ENCODE measurements at regions not wholly inside any gene's neighbourhood (a gene's known extent, or its start where the extent isn't known, plus 50 kb on each side); places are given as distances from the start of the nearest gene placed in this dataset.

DNA sequence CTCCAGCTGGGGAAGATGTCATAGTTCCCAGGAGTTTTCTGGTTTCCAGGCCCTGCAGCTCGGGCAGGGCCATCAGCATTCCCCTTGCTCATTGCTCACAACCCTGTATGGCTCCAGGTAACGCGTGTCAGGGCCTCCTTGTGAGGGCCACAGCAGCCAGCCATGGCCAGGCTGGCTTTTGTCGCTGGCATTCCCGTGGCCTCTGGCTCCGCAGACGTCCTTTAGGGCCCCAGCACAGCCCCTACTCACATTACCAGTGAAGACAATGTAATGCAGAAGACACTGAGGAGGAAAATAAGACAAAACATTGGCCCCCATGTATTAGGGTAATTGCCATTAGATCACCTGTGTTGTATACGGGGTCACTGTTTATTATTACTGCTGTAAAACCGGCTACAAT is 1799.0 kb downstream of the TP53TG3F start:
- TF ChIP-seq, protein P1, sequence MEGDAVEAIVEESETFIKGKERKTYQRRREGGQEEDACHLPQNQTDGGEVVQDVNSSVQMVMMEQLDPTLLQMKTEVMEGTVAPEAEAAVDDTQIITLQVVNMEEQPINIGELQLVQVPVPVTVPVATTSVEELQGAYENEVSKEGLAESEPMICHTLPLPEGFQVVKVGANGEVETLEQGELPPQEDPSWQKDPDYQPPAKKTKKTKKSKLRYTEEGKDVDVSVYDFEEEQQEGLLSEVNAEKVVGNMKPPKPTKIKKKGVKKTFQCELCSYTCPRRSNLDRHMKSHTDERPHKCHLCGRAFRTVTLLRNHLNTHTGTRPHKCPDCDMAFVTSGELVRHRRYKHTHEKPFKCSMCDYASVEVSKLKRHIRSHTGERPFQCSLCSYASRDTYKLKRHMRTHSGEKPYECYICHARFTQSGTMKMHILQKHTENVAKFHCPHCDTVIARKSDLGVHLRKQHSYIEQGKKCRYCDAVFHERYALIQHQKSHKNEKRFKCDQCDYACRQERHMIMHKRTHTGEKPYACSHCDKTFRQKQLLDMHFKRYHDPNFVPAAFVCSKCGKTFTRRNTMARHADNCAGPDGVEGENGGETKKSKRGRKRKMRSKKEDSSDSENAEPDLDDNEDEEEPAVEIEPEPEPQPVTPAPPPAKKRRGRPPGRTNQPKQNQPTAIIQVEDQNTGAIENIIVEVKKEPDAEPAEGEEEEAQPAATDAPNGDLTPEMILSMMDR (IDR thresholded peaks at IDR 0.05 in 2 of 3, conservative IDR thresholded peaks at IDR 0.05 in 1 of 3; ENCODE audit: insufficient read depth in 2 of 3, low read depth in 1 of 3, low read length in 3 of 3), result no peak
- TF ChIP-seq EZH2 (IDR thresholded peaks at IDR 0.05; ENCODE audit: borderline replicate concordance, low read depth, low read length) (no peak), ZBTB1 (CRISPR knock-in tag; IDR thresholded peaks at IDR 0.05; ENCODE audit: borderline replicate concordance, low read depth) (no peak), NCOR1 (IDR thresholded peaks at IDR 0.05) (no peak), ZEB2 (IDR thresholded peaks at IDR 0.05) (no peak), SMC3 (conservative IDR thresholded peaks at IDR 0.05; ENCODE audit: insufficient read depth, low read depth, low read length) (no peak)
- TF ChIP-seq, protein P2, sequence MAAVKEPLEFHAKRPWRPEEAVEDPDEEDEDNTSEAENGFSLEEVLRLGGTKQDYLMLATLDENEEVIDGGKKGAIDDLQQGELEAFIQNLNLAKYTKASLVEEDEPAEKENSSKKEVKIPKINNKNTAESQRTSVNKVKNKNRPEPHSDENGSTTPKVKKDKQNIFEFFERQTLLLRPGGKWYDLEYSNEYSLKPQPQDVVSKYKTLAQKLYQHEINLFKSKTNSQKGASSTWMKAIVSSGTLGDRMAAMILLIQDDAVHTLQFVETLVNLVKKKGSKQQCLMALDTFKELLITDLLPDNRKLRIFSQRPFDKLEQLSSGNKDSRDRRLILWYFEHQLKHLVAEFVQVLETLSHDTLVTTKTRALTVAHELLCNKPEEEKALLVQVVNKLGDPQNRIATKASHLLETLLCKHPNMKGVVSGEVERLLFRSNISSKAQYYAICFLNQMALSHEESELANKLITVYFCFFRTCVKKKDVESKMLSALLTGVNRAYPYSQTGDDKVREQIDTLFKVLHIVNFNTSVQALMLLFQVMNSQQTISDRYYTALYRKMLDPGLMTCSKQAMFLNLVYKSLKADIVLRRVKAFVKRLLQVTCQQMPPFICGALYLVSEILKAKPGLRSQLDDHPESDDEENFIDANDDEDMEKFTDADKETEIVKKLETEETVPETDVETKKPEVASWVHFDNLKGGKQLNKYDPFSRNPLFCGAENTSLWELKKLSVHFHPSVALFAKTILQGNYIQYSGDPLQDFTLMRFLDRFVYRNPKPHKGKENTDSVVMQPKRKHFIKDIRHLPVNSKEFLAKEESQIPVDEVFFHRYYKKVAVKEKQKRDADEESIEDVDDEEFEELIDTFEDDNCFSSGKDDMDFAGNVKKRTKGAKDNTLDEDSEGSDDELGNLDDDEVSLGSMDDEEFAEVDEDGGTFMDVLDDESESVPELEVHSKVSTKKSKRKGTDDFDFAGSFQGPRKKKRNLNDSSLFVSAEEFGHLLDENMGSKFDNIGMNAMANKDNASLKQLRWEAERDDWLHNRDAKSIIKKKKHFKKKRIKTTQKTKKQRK (IDR thresholded peaks at IDR 0.05; ENCODE audit: borderline replicate concordance, low read depth, low read length), result no peak
- TF ChIP-seq, protein P3, sequence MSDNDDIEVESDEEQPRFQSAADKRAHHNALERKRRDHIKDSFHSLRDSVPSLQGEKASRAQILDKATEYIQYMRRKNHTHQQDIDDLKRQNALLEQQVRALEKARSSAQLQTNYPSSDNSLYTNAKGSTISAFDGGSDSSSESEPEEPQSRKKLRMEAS (CRISPR knock-in tag; IDR thresholded peaks at IDR 0.05), result no peak

All from K562 (cell line).